ENCODE measurements at regions not wholly inside any gene's neighbourhood (a gene's known extent, or its start where the extent isn't known, plus 50 kb on each side); places are given as distances from the start of the nearest gene placed in this dataset.
A peak's percentile ranks its signal among the peaks of the same experiment; 100 is the strongest.

DNA sequence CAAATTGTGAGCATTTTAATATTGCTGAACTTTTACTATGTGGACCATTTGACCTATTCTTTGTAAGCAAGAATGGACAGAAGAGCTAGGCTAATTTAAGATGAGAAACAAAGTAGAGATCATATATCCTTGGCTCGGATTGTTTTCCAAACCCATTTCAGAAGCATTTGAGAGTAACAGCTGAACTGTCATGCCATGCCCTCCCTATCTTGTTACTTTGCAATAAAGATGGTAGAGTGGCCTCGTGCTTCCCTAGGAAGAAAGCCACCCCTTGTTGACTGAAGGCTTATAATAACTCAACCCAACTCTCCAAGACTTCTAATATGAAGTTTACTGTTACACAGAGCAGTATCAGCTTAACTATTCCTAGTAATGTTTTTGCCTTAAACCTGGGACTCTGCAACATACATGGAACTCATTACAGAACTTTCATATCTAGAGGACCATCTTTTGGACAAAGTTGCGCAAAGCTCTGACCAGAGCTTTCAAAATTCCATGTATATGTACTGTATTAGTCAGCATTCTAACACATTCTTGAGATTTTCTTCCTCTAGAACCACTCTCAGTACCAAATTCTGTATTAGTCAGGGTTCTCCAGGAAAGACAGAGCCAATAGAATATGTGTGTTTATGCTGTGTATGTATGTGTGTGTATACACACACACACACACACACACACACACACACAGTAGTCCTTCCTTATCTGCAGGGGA lies 68.7 kb downstream of the ADAMTS1 start:
- Mint-ChIP-seq H3K27me3 (ENCODE audit: insufficient read depth, low read depth) (no peaks in the 10 kb centered on the region), H3K4me1 (no peaks in the 10 kb centered on the region), H3K4me3 (no peak overlapping the region), H3K27ac (no peak overlapping the region), H3K9me3 (no peaks in the 10 kb centered on the region), H3K36me3 (no peaks in the 10 kb centered on the region)
- no peaks in the 10 kb centered on the region for H4K20me1 ChIP-seq (ENCODE audit: low read depth)
- no peak overlapping the region for H3K4me3 ChIP-seq
- H2AFZ ChIP-seq (replicated peaks), result no peak overlapping the region
- H3K79me2 ChIP-seq (ENCODE audit: low read depth), result no peaks in the 10 kb centered on the region
- no peaks in the 10 kb centered on the region for H3F3A ChIP-seq (ENCODE audit: low read depth)
- no peak overlapping the region for H3K9ac ChIP-seq
- H3K27me3 ChIP-seq, result no peaks in the 10 kb centered on the region
- no peaks in the 10 kb centered on the region for H3K9me3 ChIP-seq (ENCODE audit: low read depth)
- H3K27ac ChIP-seq, result no peak overlapping the region
- H3K4me2 ChIP-seq, result no peak overlapping the region
- TF ChIP-seq CTCF (IDR thresholded peaks at IDR 0.05) (no peak), EZH2phosphoT487 (IDR thresholded peaks at IDR 0.05) (no peak), EZH2 (IDR thresholded peaks at IDR 0.05) (no peak)
- no peaks in the 10 kb centered on the region for H3K36me3 ChIP-seq
- H3K4me1 ChIP-seq, result no peaks in the 10 kb centered on the region
- DNase-seq (ENCODE audit: low spot score), result no peak

GRCh38 chr21:26773058-26773457 lies 72.2 kb downstream of the ADAMTS1 start:
- no peaks in the 10 kb centered on the region for H4K20me1 ChIP-seq (ENCODE audit: low read depth)
- H3K4me1 Mint-ChIP-seq, result no peaks in the 10 kb centered on the region
- H3K36me3 Mint-ChIP-seq, result no peaks in the 10 kb centered on the region
- no peak overlapping the region for H3K4me3 ChIP-seq
- no peak for DNase-seq (ENCODE audit: low spot score)
- H2AFZ ChIP-seq (replicated peaks), result no peak overlapping the region
- no peak overlapping the region for H3K4me2 ChIP-seq
- H3K9me3 ChIP-seq (ENCODE audit: low read depth), result no peaks in the 10 kb centered on the region
- no peaks in the 10 kb centered on the region for H3K79me2 ChIP-seq (ENCODE audit: low read depth)
- H3K9me3 Mint-ChIP-seq, result no peaks in the 10 kb centered on the region
- H3K27me3 ChIP-seq, result no peaks in the 10 kb centered on the region
- no peaks in the 10 kb centered on the region for H3F3A ChIP-seq (ENCODE audit: low read depth)
- no peaks in the 10 kb centered on the region for H3K27me3 Mint-ChIP-seq (ENCODE audit: insufficient read depth, low read depth)
- no peaks in the 10 kb centered on the region for H3K4me1 ChIP-seq
- H3K27ac ChIP-seq, result no peak overlapping the region
- no peak overlapping the region for H3K27ac Mint-ChIP-seq
- H3K4me3 Mint-ChIP-seq, result no peak overlapping the region
- H3K36me3 ChIP-seq, result no peaks in the 10 kb centered on the region
- no peak for TF ChIP-seq EZH2 (IDR thresholded peaks at IDR 0.05)
- no peak for TF ChIP-seq CTCF (IDR thresholded peaks at IDR 0.05)
- TF ChIP-seq EZH2phosphoT487 (IDR thresholded peaks at IDR 0.05), result no peak
- H3K9ac ChIP-seq, result no peak overlapping the region

GRCh38 chr21:26769613-26770188 lies 75.5 kb downstream of the ADAMTS1 start:
- H3K4me2 ChIP-seq, result no peak overlapping the region
- Mint-ChIP-seq H3K27ac (no peak overlapping the region), H3K27me3 (ENCODE audit: insufficient read depth, low read depth) (no peaks in the 10 kb centered on the region), H3K4me1 (no peaks in the 10 kb centered on the region), H3K36me3 (no peaks in the 10 kb centered on the region), H3K9me3 (no peaks in the 10 kb centered on the region), H3K4me3 (no peak overlapping the region)
- no peaks in the 10 kb centered on the region for H4K20me1 ChIP-seq (ENCODE audit: low read depth)
- no peaks in the 10 kb centered on the region for H3F3A ChIP-seq (ENCODE audit: low read depth)
- H3K4me3 ChIP-seq, result no peak overlapping the region
- no peaks in the 10 kb centered on the region for H3K27me3 ChIP-seq
- H3K4me1 ChIP-seq, result no peaks in the 10 kb centered on the region
- H2AFZ ChIP-seq (replicated peaks), result no peak overlapping the region
- no peaks in the 10 kb centered on the region for H3K36me3 ChIP-seq
- no peak overlapping the region for H3K27ac ChIP-seq
- peak; percentile 33 for DNase-seq (ENCODE audit: low spot score)
- no peak overlapping the region for H3K9ac ChIP-seq
- no peaks in the 10 kb centered on the region for H3K79me2 ChIP-seq (ENCODE audit: low read depth)
- no peaks in the 10 kb centered on the region for H3K9me3 ChIP-seq (ENCODE audit: low read depth)
- peak; percentile 68 for TF ChIP-seq CTCF (IDR thresholded peaks at IDR 0.05)
- no peak for TF ChIP-seq EZH2 (IDR thresholded peaks at IDR 0.05)
- TF ChIP-seq EZH2phosphoT487 (IDR thresholded peaks at IDR 0.05), result no peak
